ENCODE measurements at regions not wholly inside any gene's neighbourhood (a gene's known extent, or its start where the extent isn't known, plus 50 kb on each side); places are given as distances from the start of the nearest gene placed in this dataset.

GRCh38 chr17:13940858-13941665 is 128.2 kb upstream of the COX10 start:
- no peak for DNase-seq
- 70% methylated on average over 3 of the region's 3 CpGs for WGBS (ENCODE audit: insufficient coverage, low coverage, low lambda C conversion rate, missing lambda C conversion rate)
- no peak for TF ChIP-seq POLR2A (IDR thresholded peaks at IDR 0.05)
- peak in 1 of 4 donors; percentile 6 for TF ChIP-seq CTCF (IDR thresholded peaks at IDR 0.05)
- Histone ChIP-seq H3K9me3 (no peaks in the 10 kb centered on the region), H3K4me1 (no peaks in the 10 kb centered on the region), H3K27ac (no peak overlapping the region), H3K36me3 (no peaks in the 10 kb centered on the region), H3K27me3 (no peaks in the 10 kb centered on the region), H3K4me3 (no peak overlapping the region)
- peak; percentile 52 to 80 (median 62) for ATAC-seq
- intact Hi-C loops (cut with DNase I): no loop called here

- Histone ChIP-seq H3K36me3 (no peaks in the 10 kb centered on the region), H3K9me3 (no peaks in the 10 kb centered on the region), H3K4me1 (no peaks in the 10 kb centered on the region), H3K27me3 (no peaks in the 10 kb centered on the region), H3K4me3 (no peak overlapping the region), H3K27ac (no peak overlapping the region)
- intact Hi-C loops (cut with DNase I): no loop called here
- TF ChIP-seq POLR2A (IDR thresholded peaks at IDR 0.05): no peak
- no peak for TF ChIP-seq CTCF (IDR thresholded peaks at IDR 0.05)
- 52% methylated on average over 3 of the region's 3 CpGs for WGBS (ENCODE audit: insufficient coverage, low coverage, low lambda C conversion rate, missing lambda C conversion rate)
- DNase-seq (no peak), ATAC-seq (no peak)
Observed at GRCh38 chr17:13941781-13942180, 127.5 kb upstream of the COX10 start.

- intact Hi-C loops (cut with DNase I): no loop called here
- Histone ChIP-seq H3K4me3 (no peak overlapping the region), H3K4me1 (peaks cover 0 to 12% (median 3%) of the 10 kb centered on the region in 4 donors), H3K27me3 (no peaks in the 10 kb centered on the region), H3K9me3 (no peaks in the 10 kb centered on the region), H3K36me3 (no peaks in the 10 kb centered on the region), H3K27ac (no peak overlapping the region)
- TF ChIP-seq POLR2A (IDR thresholded peaks at IDR 0.05) (no peak), CTCF (IDR thresholded peaks at IDR 0.05) (no peak)
- no peak for DNase-seq
- 82% methylated on average over 2 of the region's 2 CpGs for WGBS (ENCODE audit: insufficient coverage, low coverage, low lambda C conversion rate, missing lambda C conversion rate)
- ATAC-seq: no peak
Observed at GRCh38 chr17:13943909-13944308, 125.4 kb upstream of the COX10 start.

GRCh38 chr17:13947499-13947898 is 121.8 kb upstream of the COX10 start:
- H3K36me3 ChIP-seq: no peaks in the 10 kb centered on the region
- H3K4me3 ChIP-seq: no peak overlapping the region
- no peaks in the 10 kb centered on the region for H3K9me3 ChIP-seq
- H3K27me3 ChIP-seq: no peaks in the 10 kb centered on the region
- 31% methylated on average over 6 of the region's 6 CpGs for WGBS (ENCODE audit: insufficient coverage, low coverage, low lambda C conversion rate, missing lambda C conversion rate)
- H3K27ac ChIP-seq: peak overlapping the region in 1 of 3 donors; percentile 8
- intact Hi-C loops (cut with DNase I): no loop called here
- DNase-seq: peak in 2 of 3 donors; percentile 64 to 78
- no peak for TF ChIP-seq CTCF (IDR thresholded peaks at IDR 0.05)
- TF ChIP-seq POLR2A (IDR thresholded peaks at IDR 0.05): no peak
- ATAC-seq: peak; percentile 72 to 85 (median 80)
- H3K4me1 ChIP-seq: peaks cover 0 to 24% (median 6%) of the 10 kb centered on the region in 4 donors

All from right lobe of liver (tissue), 6 donors.